GM18873 (cell line): ENCODE measurements at regions not wholly inside any gene's neighbourhood (a gene's known extent, or its start where the extent isn't known, plus 50 kb on each side); places are given as distances from the start of the nearest gene placed in this dataset.

Experiments
- ATAC-seq: cut with Tn5 transposase; IDR thresholded peaks from one replicate; pipeline ENCODE4 v1.9.1; 2021; ENCODE audit warnings: mild to moderate bottlenecking, moderate library complexity, moderate number of reproducible peaks; ENCODE audit not compliant: unreplicated experiment, low FRiP score

GRCh38 chr18:25815659-25816058, 274.8 kb downstream of the SS18 start:
- no peak for ATAC-seq

- ATAC-seq, result peak; percentile 96
These were observed 275.5 kb downstream of the SS18 start for GRCh38 chr18:25814841-25815458.

- ATAC-seq, result no peak
These were observed 277.3 kb downstream of the SS18 start for GRCh38 chr18:25813110-25813509.

- ATAC-seq, result no peak
These were observed 279.7 kb downstream of the SS18 start for GRCh38 chr18:25810736-25811135.

GRCh38 chr18:25805939-25806338, 284.5 kb downstream of the SS18 start:
- ATAC-seq, result no peak

- no peak for ATAC-seq
These were observed 285.1 kb downstream of the SS18 start for GRCh38 chr18:25805323-25805722.

- ATAC-seq, result no peak
These were observed 291.2 kb downstream of the SS18 start for GRCh38 chr18:25799231-25799630.

GRCh38 chr18:25798046-25798445, 292.4 kb downstream of the SS18 start:
- no peak for ATAC-seq

- ATAC-seq, result no peak
These were observed 295.2 kb downstream of the SS18 start for GRCh38 chr18:25795213-25795612.

- no peak for ATAC-seq
These were observed 303.1 kb downstream of the SS18 start for GRCh38 chr18:25787276-25787675.

GRCh38 chr18:25786758-25787157, 303.7 kb downstream of the SS18 start:
- ATAC-seq, result no peak

GRCh38 chr18:25780105-25780504, 310.3 kb downstream of the SS18 start:
- ATAC-seq, result no peak

- ATAC-seq, result no peak
These were observed 318.6 kb downstream of the SS18 start for GRCh38 chr18:25771796-25772195.

- ATAC-seq, result no peak
These were observed 325.6 kb downstream of the SS18 start for GRCh38 chr18:25764777-25765176.

GRCh38 chr18:25759111-25759510, 331.3 kb downstream of the SS18 start:
- no peak for ATAC-seq

- no peak for ATAC-seq
These were observed 346.7 kb downstream of the SS18 start for GRCh38 chr18:25743646-25744151.

GRCh38 chr18:25739376-25739775, 351.0 kb downstream of the SS18 start:
- no peak for ATAC-seq

GRCh38 chr18:25737710-25738311, 352.6 kb downstream of the SS18 start:
- ATAC-seq, result no peak

- ATAC-seq, result no peak
These were observed 353.9 kb downstream of the SS18 start for GRCh38 chr18:25736516-25736915.

- no peak for ATAC-seq
These were observed 355.0 kb downstream of the SS18 start for GRCh38 chr18:25735459-25735858.

- ATAC-seq, result no peak
These were observed 356.1 kb downstream of the SS18 start for GRCh38 chr18:25734336-25734735.

- ATAC-seq, result no peak
These were observed 357.6 kb downstream of the SS18 start for GRCh38 chr18:25732862-25733261.
